Ishikawa (cell line): ENCODE measurements at regions not wholly inside any gene's neighbourhood (a gene's known extent, or its start where the extent isn't known, plus 50 kb on each side); places are given as distances from the start of the nearest gene placed in this dataset.

Experiments
- CEBPB ChIP-seq: IDR thresholded peaks from 2 replicates; pipeline ENCODE4 v1.6.1; 2012
- EP300 ChIP-seq: IDR thresholded peaks from 2 replicates; pipeline ENCODE4 v1.6.1; 2012; ENCODE audit warnings: borderline replicate concordance
- MAX ChIP-seq: IDR thresholded peaks from 2 replicates; pipeline ENCODE4 v1.6.1; 2012
- RAD21 ChIP-seq: IDR thresholded peaks from 2 replicates; pipeline ENCODE4 v1.6.1; 2012; ENCODE audit warnings: low read depth
- REST ChIP-seq: IDR thresholded peaks from 2 replicates; pipeline ENCODE4 v1.6.1; 2012; ENCODE audit warnings: low read depth, mild to moderate bottlenecking
- TCF12 ChIP-seq: IDR thresholded peaks from 2 replicates; pipeline ENCODE4 v1.6.1; 2012; ENCODE audit warnings: low read depth
- USF1 ChIP-seq: IDR thresholded peaks from 2 replicates; pipeline ENCODE4 v1.6.1; 2012
- ZBTB7A ChIP-seq: IDR thresholded peaks from 2 replicates; pipeline ENCODE4 v1.6.1; 2012; ENCODE audit warnings: low read depth

GRCh38 chr10:28250358-28250757 is 52.5 kb downstream of the MPP7 start:
- TF ChIP-seq EP300: no peak
- no peak for TF ChIP-seq CEBPB
- no peak for TF ChIP-seq TCF12
- no peak for TF ChIP-seq USF1
- no peak for TF ChIP-seq ZBTB7A
- no peak for TF ChIP-seq REST
- no peak for TF ChIP-seq RAD21
- no peak for TF ChIP-seq MAX
